ENCODE measurements at regions not wholly inside any gene's neighbourhood (a gene's known extent, or its start where the extent isn't known, plus 50 kb on each side); places are given as distances from the start of the nearest gene placed in this dataset.

DNA sequence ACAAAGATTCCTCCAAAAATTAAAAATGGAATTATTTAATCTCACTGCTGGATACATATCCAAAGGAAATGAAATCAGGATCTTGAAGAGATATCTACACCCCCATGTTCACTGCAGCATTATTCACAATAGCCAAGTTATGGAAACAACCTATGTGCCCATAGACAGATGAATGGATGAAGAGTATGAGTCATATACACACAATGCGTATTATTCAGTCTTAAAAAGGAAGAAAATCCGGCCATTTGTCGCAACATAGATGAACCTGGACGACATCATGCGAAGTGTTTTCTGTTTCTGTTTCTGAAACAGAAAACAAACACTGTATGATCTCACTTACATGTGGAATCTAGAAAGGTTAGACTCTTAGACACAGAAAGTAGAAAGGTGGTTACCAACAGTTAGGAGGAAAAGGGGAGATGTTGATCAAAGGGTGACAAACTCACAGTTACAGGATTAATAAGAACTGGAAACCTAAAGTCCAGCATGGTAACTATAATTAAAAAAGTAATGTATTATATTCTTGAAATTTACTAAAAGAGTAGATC is 87.8 kb upstream of the ERBB4 start:
- H3K4me2 ChIP-seq: no peak overlapping the region
- no peak for DNase-seq
- no peak for TF ChIP-seq RXRA (IDR thresholded peaks at IDR 0.05; ENCODE audit: borderline replicate concordance, low read depth)
- no peak for TF ChIP-seq ZBTB33 (IDR thresholded peaks at IDR 0.05; ENCODE audit: borderline replicate concordance, low read depth)
- TF ChIP-seq CHD2 (IDR thresholded peaks at IDR 0.05; ENCODE audit: low read length, partially characterized antibody): no peak
- no peak for TF ChIP-seq ELF1 (IDR thresholded peaks at IDR 0.05)
- no peak for TF ChIP-seq SIN3A (IDR thresholded peaks at IDR 0.05; ENCODE audit: borderline replicate concordance, low read depth, low read length)
- no peak for TF ChIP-seq EP300 (IDR thresholded peaks at IDR 0.05; ENCODE audit: borderline replicate concordance in 1 of 2, low read depth in 1 of 2, low read length in 1 of 2)
- TF ChIP-seq, protein P1, sequence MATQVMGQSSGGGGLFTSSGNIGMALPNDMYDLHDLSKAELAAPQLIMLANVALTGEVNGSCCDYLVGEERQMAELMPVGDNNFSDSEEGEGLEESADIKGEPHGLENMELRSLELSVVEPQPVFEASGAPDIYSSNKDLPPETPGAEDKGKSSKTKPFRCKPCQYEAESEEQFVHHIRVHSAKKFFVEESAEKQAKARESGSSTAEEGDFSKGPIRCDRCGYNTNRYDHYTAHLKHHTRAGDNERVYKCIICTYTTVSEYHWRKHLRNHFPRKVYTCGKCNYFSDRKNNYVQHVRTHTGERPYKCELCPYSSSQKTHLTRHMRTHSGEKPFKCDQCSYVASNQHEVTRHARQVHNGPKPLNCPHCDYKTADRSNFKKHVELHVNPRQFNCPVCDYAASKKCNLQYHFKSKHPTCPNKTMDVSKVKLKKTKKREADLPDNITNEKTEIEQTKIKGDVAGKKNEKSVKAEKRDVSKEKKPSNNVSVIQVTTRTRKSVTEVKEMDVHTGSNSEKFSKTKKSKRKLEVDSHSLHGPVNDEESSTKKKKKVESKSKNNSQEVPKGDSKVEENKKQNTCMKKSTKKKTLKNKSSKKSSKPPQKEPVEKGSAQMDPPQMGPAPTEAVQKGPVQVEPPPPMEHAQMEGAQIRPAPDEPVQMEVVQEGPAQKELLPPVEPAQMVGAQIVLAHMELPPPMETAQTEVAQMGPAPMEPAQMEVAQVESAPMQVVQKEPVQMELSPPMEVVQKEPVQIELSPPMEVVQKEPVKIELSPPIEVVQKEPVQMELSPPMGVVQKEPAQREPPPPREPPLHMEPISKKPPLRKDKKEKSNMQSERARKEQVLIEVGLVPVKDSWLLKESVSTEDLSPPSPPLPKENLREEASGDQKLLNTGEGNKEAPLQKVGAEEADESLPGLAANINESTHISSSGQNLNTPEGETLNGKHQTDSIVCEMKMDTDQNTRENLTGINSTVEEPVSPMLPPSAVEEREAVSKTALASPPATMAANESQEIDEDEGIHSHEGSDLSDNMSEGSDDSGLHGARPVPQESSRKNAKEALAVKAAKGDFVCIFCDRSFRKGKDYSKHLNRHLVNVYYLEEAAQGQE (IDR thresholded peaks at IDR 0.05; ENCODE audit: low read depth, low read length): no peak
- no peak for TF ChIP-seq RCOR1 (IDR thresholded peaks at IDR 0.05; ENCODE audit: low read length)
- TF ChIP-seq RAD21 (IDR thresholded peaks at IDR 0.05; ENCODE audit: low read length): no peak
- no peak for TF ChIP-seq FOXM1 (IDR thresholded peaks at IDR 0.05; ENCODE audit: low read depth)
- TF ChIP-seq, protein P2, sequence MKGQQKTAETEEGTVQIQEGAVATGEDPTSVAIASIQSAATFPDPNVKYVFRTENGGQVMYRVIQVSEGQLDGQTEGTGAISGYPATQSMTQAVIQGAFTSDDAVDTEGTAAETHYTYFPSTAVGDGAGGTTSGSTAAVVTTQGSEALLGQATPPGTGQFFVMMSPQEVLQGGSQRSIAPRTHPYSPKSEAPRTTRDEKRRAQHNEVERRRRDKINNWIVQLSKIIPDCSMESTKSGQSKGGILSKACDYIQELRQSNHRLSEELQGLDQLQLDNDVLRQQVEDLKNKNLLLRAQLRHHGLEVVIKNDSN (IDR thresholded peaks at IDR 0.05; ENCODE audit: borderline replicate concordance, low read depth): no peak
- TF ChIP-seq, protein P3, sequence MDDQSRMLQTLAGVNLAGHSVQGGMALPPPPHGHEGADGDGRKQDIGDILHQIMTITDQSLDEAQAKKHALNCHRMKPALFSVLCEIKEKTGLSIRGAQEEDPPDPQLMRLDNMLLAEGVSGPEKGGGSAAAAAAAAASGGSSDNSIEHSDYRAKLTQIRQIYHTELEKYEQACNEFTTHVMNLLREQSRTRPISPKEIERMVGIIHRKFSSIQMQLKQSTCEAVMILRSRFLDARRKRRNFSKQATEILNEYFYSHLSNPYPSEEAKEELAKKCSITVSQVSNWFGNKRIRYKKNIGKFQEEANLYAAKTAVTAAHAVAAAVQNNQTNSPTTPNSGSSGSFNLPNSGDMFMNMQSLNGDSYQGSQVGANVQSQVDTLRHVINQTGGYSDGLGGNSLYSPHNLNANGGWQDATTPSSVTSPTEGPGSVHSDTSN (IDR thresholded peaks at IDR 0.05): no peak
- no peak for TF ChIP-seq YY1 (IDR thresholded peaks at IDR 0.05; ENCODE audit: low read depth)
- no peak for TF ChIP-seq TCF12 (IDR thresholded peaks at IDR 0.05)
- TF ChIP-seq, protein P4, sequence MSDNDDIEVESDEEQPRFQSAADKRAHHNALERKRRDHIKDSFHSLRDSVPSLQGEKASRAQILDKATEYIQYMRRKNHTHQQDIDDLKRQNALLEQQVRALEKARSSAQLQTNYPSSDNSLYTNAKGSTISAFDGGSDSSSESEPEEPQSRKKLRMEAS (IDR thresholded peaks at IDR 0.05; ENCODE audit: low read depth): no peak
- TF ChIP-seq RFX5 (IDR thresholded peaks at IDR 0.05; ENCODE audit: low read length): no peak
- TF ChIP-seq EZH2phosphoT487 (IDR thresholded peaks at IDR 0.05; ENCODE audit: borderline replicate concordance, low read depth): no peak
- TF ChIP-seq NFIC (IDR thresholded peaks at IDR 0.05; ENCODE audit: borderline replicate concordance): no peak
- TF ChIP-seq FOSL2 (IDR thresholded peaks at IDR 0.05; ENCODE audit: borderline replicate concordance, low read depth): no peak
- no peaks in the 10 kb centered on the region for H3K79me2 ChIP-seq (ENCODE audit: insufficient read depth)
- H3K4me1 ChIP-seq (ENCODE audit: control insufficient read depth in 1 of 2, insufficient read depth in 2 of 2, low read depth in 1 of 2, low read length in 1 of 2): no peaks in the 10 kb centered on the region
- CTCF ChIA-PET: no interaction called here
- H3F3A ChIP-seq (replicated peaks; ENCODE audit: insufficient read depth): no peaks in the 10 kb centered on the region
- no peaks in the 10 kb centered on the region for H3K36me3 ChIP-seq (replicated peaks in 1 of 2; ENCODE audit: control insufficient read depth in 1 of 2, insufficient read depth in 2 of 2, low read length in 1 of 2)
- WGBS (ENCODE audit: low lambda C conversion rate): 78% methylated on average over 5 of the region's 5 CpGs
- H4K20me1 ChIP-seq (ENCODE audit: insufficient read depth): no peaks in the 10 kb centered on the region
- no peak overlapping the region for H2AFZ ChIP-seq (ENCODE audit: low read depth)
- no peaks in the 10 kb centered on the region for H3K9me2 ChIP-seq
- no peak overlapping the region for H3K4me3 ChIP-seq (ENCODE audit: low read depth in 2 of 2, low read length in 1 of 2)
- no peak overlapping the region for H3K27ac ChIP-seq (ENCODE audit: low read depth in 2 of 2, low read length in 1 of 2)
- POLR2A ChIA-PET: no interaction called here
- no peaks in the 10 kb centered on the region for H3K27me3 ChIP-seq (ENCODE audit: insufficient read depth)
- no peak overlapping the region for H3K9ac ChIP-seq
- no peaks in the 10 kb centered on the region for H3K9me3 ChIP-seq
